GM20000 (cell line): ENCODE measurements at regions not wholly inside any gene's neighbourhood (a gene's known extent, or its start where the extent isn't known, plus 50 kb on each side); places are given as distances from the start of the nearest gene placed in this dataset.
"Not testable (repeated sequence)": the region's sequence is repeated elsewhere in the genome, so short reads cannot be mapped to it uniquely, and the experiment has no call there.

Experiments
- DNase-seq: peaks from one replicate; pipeline ENCODE4 v3.0.0; 2012; ENCODE audit warnings: low spot score
- CTCF ChIP-seq: IDR thresholded peaks from 2 replicates; pipeline ENCODE4 v1.5.1; 2012; ENCODE audit warnings: mild to moderate bottlenecking, control low read depth; ENCODE audit errors: extremely low read depth, missing control alignments

- DNase-seq = no peak
- no peak for TF ChIP-seq CTCF
These were observed 252.7 kb downstream of the SPRY1 start for GRCh38 chr4:123649250-123649644.

- no peak for DNase-seq
- TF ChIP-seq CTCF = no peak
These were observed 253.2 kb downstream of the SPRY1 start for GRCh38 chr4:123649645-123650391.

- DNase-seq = no peak
- TF ChIP-seq CTCF = no peak
These were observed 254.5 kb downstream of the SPRY1 start for GRCh38 chr4:123651066-123651465.

- TF ChIP-seq CTCF = no peak
- DNase-seq = no peak
These were observed 255.1 kb downstream of the SPRY1 start for GRCh38 chr4:123651536-123652180.

- DNase-seq = no peak
- TF ChIP-seq CTCF = no peak
These were observed 255.9 kb downstream of the SPRY1 start for GRCh38 chr4:123652476-123652875.

- no peak for TF ChIP-seq CTCF
- no peak for DNase-seq
These were observed 256.6 kb downstream of the SPRY1 start for GRCh38 chr4:123653236-123653635.

- DNase-seq = not testable (repeated sequence)
These were observed 260.2 kb downstream of the SPRY1 start for GRCh38 chr4:123656746-123657294.

- DNase-seq = not testable (repeated sequence)
These were observed 261.0 kb downstream of the SPRY1 start for GRCh38 chr4:123657606-123658005.
